Glutamatergic neuron (in vitro differentiated cells): ENCODE measurements at regions not wholly inside any gene's neighbourhood (a gene's known extent, or its start where the extent isn't known, plus 50 kb on each side); places are given as distances from the start of the nearest gene placed in this dataset.

Experiments used
- DNase-seq: peaks from one replicate; pipeline ENCODE4 v3.0.0; 2022
- H3K27ac Mint-ChIP-seq: one replicate; pipeline ENCODE4 v1.8.0; 2020; ENCODE audit warnings: mild to moderate bottlenecking, mixed read lengths, inconsistent platforms; ENCODE audit not compliant: unreplicated experiment
- H3K27me3 Mint-ChIP-seq: one replicate; pipeline ENCODE4 v1.8.0; 2020; ENCODE audit warnings: mild to moderate bottlenecking, moderate library complexity, mixed read lengths, inconsistent platforms; ENCODE audit not compliant: unreplicated experiment
- H3K36me3 Mint-ChIP-seq: one replicate; pipeline ENCODE4 v1.8.0; 2020; ENCODE audit warnings: mild to moderate bottlenecking, mixed read lengths, inconsistent platforms; ENCODE audit not compliant: unreplicated experiment
- H3K4me1 Mint-ChIP-seq: one replicate; pipeline ENCODE4 v1.8.0; 2020; ENCODE audit warnings: mild to moderate bottlenecking, low read depth, mixed read lengths, inconsistent platforms; ENCODE audit not compliant: unreplicated experiment
- H3K4me3 Mint-ChIP-seq: one replicate; pipeline ENCODE4 v1.8.0; 2020; ENCODE audit warnings: mild to moderate bottlenecking, mixed read lengths, inconsistent platforms; ENCODE audit not compliant: unreplicated experiment
- H3K9me3 Mint-ChIP-seq: one replicate; pipeline ENCODE4 v1.8.0; 2020; ENCODE audit warnings: mild to moderate bottlenecking, moderate library complexity, mixed read lengths, inconsistent platforms; ENCODE audit not compliant: unreplicated experiment
- CTCF ChIP-seq: fragments of 200-600 bp; sonication (generic); IDR thresholded peaks from one replicate; pipeline ENCODE4 v1.5.0; 2021; ENCODE audit not compliant: partially characterized antibody, unreplicated experiment

- Mint-ChIP-seq H3K27me3 (no peaks in the 10 kb centered on the region), H3K9me3 (no peaks in the 10 kb centered on the region), H3K4me3 (no peak overlapping the region), H3K4me1 (peaks cover 6% of the 10 kb centered on the region), H3K36me3 (no peaks in the 10 kb centered on the region), H3K27ac (no peak overlapping the region)
- no peak for TF ChIP-seq CTCF
- no peak for DNase-seq
Measured at GRCh38 chr18:61196750-61197149, 136.5 kb upstream of the CDH20 start.

GRCh38 chr18:61198486-61198885 is 134.7 kb upstream of the CDH20 start:
- no peaks in the 10 kb centered on the region for H3K36me3 Mint-ChIP-seq
- no peak overlapping the region for H3K4me3 Mint-ChIP-seq
- no peaks in the 10 kb centered on the region for H3K27me3 Mint-ChIP-seq
- H3K4me1 Mint-ChIP-seq, result peaks cover 6% of the 10 kb centered on the region
- no peak for TF ChIP-seq CTCF
- no peak overlapping the region for H3K27ac Mint-ChIP-seq
- DNase-seq, result no peak
- no peaks in the 10 kb centered on the region for H3K9me3 Mint-ChIP-seq

- no peak for DNase-seq
- TF ChIP-seq CTCF, result no peak
- peaks cover 6% of the 10 kb centered on the region for H3K4me1 Mint-ChIP-seq
- H3K4me3 Mint-ChIP-seq, result no peak overlapping the region
- no peaks in the 10 kb centered on the region for H3K9me3 Mint-ChIP-seq
- H3K36me3 Mint-ChIP-seq, result no peaks in the 10 kb centered on the region
- H3K27me3 Mint-ChIP-seq, result no peaks in the 10 kb centered on the region
- no peak overlapping the region for H3K27ac Mint-ChIP-seq
Measured at GRCh38 chr18:61199171-61199848, 133.9 kb upstream of the CDH20 start.

GRCh38 chr18:61201511-61201910 is 131.7 kb upstream of the CDH20 start:
- peaks cover 6% of the 10 kb centered on the region for H3K4me1 Mint-ChIP-seq
- no peaks in the 10 kb centered on the region for H3K27me3 Mint-ChIP-seq
- no peaks in the 10 kb centered on the region for H3K36me3 Mint-ChIP-seq
- no peak overlapping the region for H3K4me3 Mint-ChIP-seq
- no peak for DNase-seq
- H3K9me3 Mint-ChIP-seq, result no peaks in the 10 kb centered on the region
- H3K27ac Mint-ChIP-seq, result no peak overlapping the region
- TF ChIP-seq CTCF, result no peak

GRCh38 chr18:61203151-61203550 is 130.1 kb upstream of the CDH20 start:
- Mint-ChIP-seq H3K27ac (no peak overlapping the region), H3K9me3 (no peaks in the 10 kb centered on the region), H3K27me3 (no peaks in the 10 kb centered on the region), H3K4me3 (no peak overlapping the region), H3K4me1 (peaks cover 1% of the 10 kb centered on the region), H3K36me3 (no peaks in the 10 kb centered on the region)
- no peak for TF ChIP-seq CTCF
- no peak for DNase-seq
